ENCODE measurements at regions not wholly inside any gene's neighbourhood (a gene's known extent, or its start where the extent isn't known, plus 50 kb on each side); places are given as distances from the start of the nearest gene placed in this dataset.

DNA sequence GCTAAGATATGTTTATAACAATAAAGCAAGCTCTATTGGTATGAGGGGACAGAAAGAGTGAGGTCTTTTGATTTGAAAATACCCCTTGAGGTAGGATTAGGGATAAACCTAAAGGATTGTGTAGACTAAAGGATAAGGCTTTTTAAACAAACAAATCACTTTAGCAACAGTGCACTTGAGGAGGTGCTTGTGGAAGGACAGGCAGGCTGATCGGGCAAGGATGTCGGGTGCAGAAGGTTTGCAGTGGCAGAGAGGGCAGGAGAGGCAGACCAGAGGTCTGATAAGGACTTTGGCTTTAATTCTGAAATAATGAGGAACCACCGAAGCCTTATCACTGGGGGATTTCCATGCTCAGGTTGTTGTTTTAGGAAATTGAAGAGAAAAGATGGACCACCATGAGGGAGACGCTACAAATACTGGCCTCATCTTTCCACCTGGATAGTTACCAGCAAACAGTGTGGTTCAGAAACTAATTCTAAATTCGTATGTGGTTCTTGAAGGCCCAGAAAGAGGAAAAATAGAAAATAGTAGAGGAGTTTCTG lies 119.5 kb upstream of the KLF6 start:
- Mint-ChIP-seq H3K36me3 (ENCODE audit: low read depth) (no peaks in the 10 kb centered on the region), H3K27ac (peak overlapping the region; percentile 18), H3K4me3 (no peak overlapping the region), H3K4me1 (ENCODE audit: low read depth) (peaks cover 26% of the 10 kb centered on the region), H3K27me3 (peaks cover 3% of the 10 kb centered on the region), H3K9me3 (no peaks in the 10 kb centered on the region)
- intact Hi-C loops (cut with micrococcal nuclease) = no loop called here

DNA sequence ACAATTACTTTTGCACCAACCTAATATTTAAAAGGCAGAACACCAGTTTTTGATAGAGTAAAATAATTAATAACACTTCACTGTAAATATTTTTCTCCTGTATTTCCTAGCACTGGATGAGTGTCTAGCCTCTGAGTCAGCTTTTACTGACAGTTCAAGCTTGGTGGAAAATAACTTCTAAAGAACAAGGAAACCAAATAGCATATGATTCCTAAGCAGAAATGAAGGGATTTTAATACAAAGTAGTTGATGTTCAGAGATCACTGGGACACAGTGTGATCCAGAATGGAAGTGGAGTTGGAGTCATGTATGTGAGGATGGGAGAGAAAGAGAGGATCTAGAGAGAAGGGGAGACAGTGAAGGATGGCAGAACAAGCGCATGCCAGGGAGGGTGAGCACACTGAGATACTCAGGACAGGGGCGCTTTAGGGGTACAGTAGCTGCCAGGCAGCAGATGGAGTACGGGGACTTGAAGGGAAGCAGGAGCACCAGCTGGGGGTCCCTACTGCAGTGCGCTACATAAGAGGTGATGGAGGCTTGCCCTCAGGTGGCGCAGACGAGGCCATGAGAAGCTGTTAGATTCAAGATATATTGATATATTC lies 117.9 kb upstream of the KLF6 start:
- no peaks in the 10 kb centered on the region for H3K27me3 Mint-ChIP-seq

DNA sequence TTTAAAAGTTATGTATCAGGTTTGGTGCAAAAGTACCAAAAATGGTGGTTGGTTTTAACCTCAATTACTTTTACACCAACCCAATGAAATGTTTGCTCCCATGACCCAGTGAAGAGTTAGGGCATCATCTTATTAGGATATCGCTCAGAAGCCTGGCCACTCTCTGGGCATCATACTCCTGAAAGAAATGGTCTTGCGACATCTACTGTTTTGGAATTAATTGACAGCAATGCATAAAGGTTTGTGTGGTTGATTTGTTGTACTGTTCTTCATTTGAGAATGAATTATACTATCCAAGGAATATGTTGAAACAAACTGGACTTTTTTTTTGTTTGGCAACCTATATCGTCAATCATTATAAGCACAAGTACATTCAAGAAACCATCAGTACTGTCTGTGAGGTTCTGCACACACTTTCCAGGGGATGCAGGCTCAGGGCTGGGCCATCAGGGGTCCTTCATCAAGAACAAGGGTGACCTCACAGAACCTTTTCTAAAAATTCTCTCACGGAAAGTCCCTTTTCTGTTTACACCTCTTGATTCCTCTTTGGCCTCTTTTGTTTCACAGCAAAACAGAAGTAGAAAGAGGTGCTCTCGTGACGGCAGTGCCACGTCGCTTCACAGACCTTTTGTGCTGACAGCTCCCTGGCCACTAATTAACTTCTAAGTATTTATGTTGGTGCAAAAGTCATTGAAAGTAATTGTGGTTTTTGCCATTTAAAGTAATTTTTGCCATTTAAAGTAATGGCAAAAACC lies 117.2 kb upstream of the KLF6 start:
- Mint-ChIP-seq H3K27ac (peak overlapping the region; percentile 55), H3K9me3 (no peaks in the 10 kb centered on the region), H3K4me3 (no peak overlapping the region), H3K36me3 (ENCODE audit: low read depth) (no peaks in the 10 kb centered on the region), H3K4me1 (ENCODE audit: low read depth) (peaks cover 31% of the 10 kb centered on the region), H3K27me3 (no peaks in the 10 kb centered on the region)
- intact Hi-C loops (cut with micrococcal nuclease) = no loop called here

More for the DNA sequence above, 117.9 kb upstream of the KLF6 start:
- H3K4me1 Mint-ChIP-seq (ENCODE audit: low read depth) = peaks cover 31% of the 10 kb centered on the region
- H3K36me3 Mint-ChIP-seq (ENCODE audit: low read depth) = no peaks in the 10 kb centered on the region
- intact Hi-C loops (cut with micrococcal nuclease) = no loop called here
- no peaks in the 10 kb centered on the region for H3K9me3 Mint-ChIP-seq
- peak overlapping the region; percentile 55 for H3K27ac Mint-ChIP-seq
- H3K4me3 Mint-ChIP-seq = no peak overlapping the region

DNA sequence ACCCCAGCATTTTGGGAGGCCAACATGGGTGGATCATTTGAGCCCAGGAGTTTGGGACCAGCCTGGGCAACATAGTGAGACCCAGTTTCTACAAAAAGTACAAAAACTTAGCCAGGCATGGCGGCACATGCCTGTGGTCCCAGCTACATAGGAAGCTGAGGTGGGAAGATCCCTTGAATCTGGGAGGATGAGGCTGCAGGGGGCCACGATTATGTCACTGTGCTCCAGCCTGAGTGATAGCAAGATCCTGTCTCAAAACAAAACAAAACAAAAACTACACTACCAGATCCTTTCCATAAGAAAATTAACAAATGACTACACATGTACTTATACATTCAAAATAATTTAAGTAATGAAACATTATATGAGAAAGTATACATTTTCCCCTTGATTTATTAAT lies 116.4 kb upstream of the KLF6 start:
- intact Hi-C loops (cut with micrococcal nuclease) = no loop called here

DNA sequence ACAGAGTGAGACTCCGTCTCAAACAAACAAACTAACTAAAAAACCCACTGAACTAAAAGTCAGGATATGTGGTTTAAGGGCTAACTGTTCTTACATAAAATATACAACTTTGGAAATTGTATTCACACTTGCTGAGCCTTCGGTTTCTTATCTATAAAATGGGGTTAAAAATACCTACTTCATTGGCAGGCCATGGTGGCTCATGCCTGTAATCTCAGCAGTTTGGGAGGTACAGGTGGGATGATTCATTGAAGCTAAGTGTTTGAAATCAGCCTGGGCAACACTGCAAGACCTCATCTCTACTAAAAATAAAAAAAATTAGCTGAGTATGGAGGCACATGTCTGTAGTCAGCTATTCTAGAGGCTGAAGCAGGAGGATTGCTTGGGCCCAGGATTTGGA lies 115.4 kb upstream of the KLF6 start:
- H3K4me1 Mint-ChIP-seq (ENCODE audit: low read depth) = peaks cover 45% of the 10 kb centered on the region
- no peaks in the 10 kb centered on the region for H3K36me3 Mint-ChIP-seq (ENCODE audit: low read depth)
- H3K9me3 Mint-ChIP-seq = no peaks in the 10 kb centered on the region
- H3K27ac Mint-ChIP-seq = no peak overlapping the region
- intact Hi-C loops (cut with micrococcal nuclease) = no loop called here
- no peaks in the 10 kb centered on the region for H3K27me3 Mint-ChIP-seq
- no peak overlapping the region for H3K4me3 Mint-ChIP-seq

More for the DNA sequence above, 116.4 kb upstream of the KLF6 start:
- Mint-ChIP-seq H3K4me3 (no peak overlapping the region), H3K9me3 (no peaks in the 10 kb centered on the region), H3K4me1 (ENCODE audit: low read depth) (peaks cover 39% of the 10 kb centered on the region), H3K27ac (peak overlapping the region; percentile 43), H3K27me3 (no peaks in the 10 kb centered on the region), H3K36me3 (ENCODE audit: low read depth) (no peaks in the 10 kb centered on the region)

- Mint-ChIP-seq H3K4me1 (ENCODE audit: low read depth) (peaks cover 48% of the 10 kb centered on the region), H3K27me3 (no peaks in the 10 kb centered on the region), H3K4me3 (no peak overlapping the region), H3K36me3 (ENCODE audit: low read depth) (no peaks in the 10 kb centered on the region), H3K27ac (no peak overlapping the region), H3K9me3 (no peaks in the 10 kb centered on the region)
- intact Hi-C loops (cut with micrococcal nuclease) = no loop called here
These were observed 113.8 kb upstream of the KLF6 start for GRCh38 chr10:3898821-3899220.

DNA sequence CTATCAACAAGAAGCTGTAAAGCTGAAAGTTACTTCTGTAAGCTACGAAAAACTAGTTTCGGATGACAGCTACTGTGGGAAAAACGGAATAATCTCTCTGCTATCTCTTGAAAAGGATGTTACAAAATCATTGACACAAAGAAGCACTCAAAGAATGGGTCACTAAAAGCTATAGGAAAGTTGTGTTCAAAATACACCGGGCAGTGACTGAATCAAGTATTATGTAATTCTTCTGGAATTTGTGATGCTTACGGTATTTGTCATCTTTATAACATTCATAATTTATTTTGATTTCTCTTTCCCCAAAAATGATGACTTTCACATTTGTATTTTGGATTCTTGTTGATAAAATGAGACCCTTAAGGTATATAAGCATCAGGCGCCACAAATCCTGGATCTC lies 112.1 kb upstream of the KLF6 start:
- no peaks in the 10 kb centered on the region for H3K36me3 Mint-ChIP-seq (ENCODE audit: low read depth)
- H3K27ac Mint-ChIP-seq = no peak overlapping the region
- no peak overlapping the region for H3K4me3 Mint-ChIP-seq
- peaks cover 48% of the 10 kb centered on the region for H3K4me1 Mint-ChIP-seq (ENCODE audit: low read depth)
- no peaks in the 10 kb centered on the region for H3K27me3 Mint-ChIP-seq
- no peaks in the 10 kb centered on the region for H3K9me3 Mint-ChIP-seq
- intact Hi-C loops (cut with micrococcal nuclease) = no loop called here

DNA sequence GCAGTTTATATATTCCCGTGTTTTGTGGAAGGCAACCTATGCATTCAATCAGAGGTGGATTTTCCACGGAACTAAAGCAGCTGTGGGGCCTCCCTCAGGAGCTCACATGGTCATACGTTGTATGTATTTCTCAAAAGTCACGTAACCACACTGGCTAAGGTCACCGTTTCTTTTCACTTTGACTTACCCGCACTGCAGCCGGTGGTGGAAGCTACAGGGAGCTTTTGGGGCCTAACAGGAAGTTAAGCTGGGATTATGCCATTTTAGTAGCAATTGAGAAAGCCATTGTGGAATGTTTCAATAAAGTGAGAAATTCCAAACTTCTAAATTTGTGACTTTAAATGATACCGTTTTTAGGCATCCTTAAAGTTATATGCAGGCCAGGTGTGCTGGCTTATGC lies 111.2 kb upstream of the KLF6 start:
- no peaks in the 10 kb centered on the region for H3K9me3 Mint-ChIP-seq
- H3K4me3 Mint-ChIP-seq = no peak overlapping the region
- intact Hi-C loops (cut with micrococcal nuclease) = no loop called here
- H3K27me3 Mint-ChIP-seq = no peaks in the 10 kb centered on the region
- no peaks in the 10 kb centered on the region for H3K36me3 Mint-ChIP-seq (ENCODE audit: low read depth)
- H3K27ac Mint-ChIP-seq = no peak overlapping the region
- H3K4me1 Mint-ChIP-seq (ENCODE audit: low read depth) = peaks cover 53% of the 10 kb centered on the region

- H3K27ac Mint-ChIP-seq = no peak overlapping the region
- intact Hi-C loops (cut with micrococcal nuclease) = no loop called here
These were observed 110.1 kb upstream of the KLF6 start for GRCh38 chr10:3895045-3895631.

GRCh38 chr10:3893901-3894563 lies 109.0 kb upstream of the KLF6 start:
- Mint-ChIP-seq H3K4me1 (ENCODE audit: low read depth) (peaks cover 53% of the 10 kb centered on the region), H3K4me3 (no peak overlapping the region), H3K9me3 (no peaks in the 10 kb centered on the region), H3K27me3 (no peaks in the 10 kb centered on the region), H3K36me3 (ENCODE audit: low read depth) (no peaks in the 10 kb centered on the region), H3K27ac (peak overlapping the region; percentile 63)
- intact Hi-C loops (cut with micrococcal nuclease) = no loop called here

More at GRCh38 chr10:3895045-3895631, 110.1 kb upstream of the KLF6 start:
- no peaks in the 10 kb centered on the region for H3K9me3 Mint-ChIP-seq
- no peak overlapping the region for H3K4me3 Mint-ChIP-seq
- H3K27me3 Mint-ChIP-seq = no peaks in the 10 kb centered on the region
- no peaks in the 10 kb centered on the region for H3K36me3 Mint-ChIP-seq (ENCODE audit: low read depth)
- peaks cover 53% of the 10 kb centered on the region for H3K4me1 Mint-ChIP-seq (ENCODE audit: low read depth)

DNA sequence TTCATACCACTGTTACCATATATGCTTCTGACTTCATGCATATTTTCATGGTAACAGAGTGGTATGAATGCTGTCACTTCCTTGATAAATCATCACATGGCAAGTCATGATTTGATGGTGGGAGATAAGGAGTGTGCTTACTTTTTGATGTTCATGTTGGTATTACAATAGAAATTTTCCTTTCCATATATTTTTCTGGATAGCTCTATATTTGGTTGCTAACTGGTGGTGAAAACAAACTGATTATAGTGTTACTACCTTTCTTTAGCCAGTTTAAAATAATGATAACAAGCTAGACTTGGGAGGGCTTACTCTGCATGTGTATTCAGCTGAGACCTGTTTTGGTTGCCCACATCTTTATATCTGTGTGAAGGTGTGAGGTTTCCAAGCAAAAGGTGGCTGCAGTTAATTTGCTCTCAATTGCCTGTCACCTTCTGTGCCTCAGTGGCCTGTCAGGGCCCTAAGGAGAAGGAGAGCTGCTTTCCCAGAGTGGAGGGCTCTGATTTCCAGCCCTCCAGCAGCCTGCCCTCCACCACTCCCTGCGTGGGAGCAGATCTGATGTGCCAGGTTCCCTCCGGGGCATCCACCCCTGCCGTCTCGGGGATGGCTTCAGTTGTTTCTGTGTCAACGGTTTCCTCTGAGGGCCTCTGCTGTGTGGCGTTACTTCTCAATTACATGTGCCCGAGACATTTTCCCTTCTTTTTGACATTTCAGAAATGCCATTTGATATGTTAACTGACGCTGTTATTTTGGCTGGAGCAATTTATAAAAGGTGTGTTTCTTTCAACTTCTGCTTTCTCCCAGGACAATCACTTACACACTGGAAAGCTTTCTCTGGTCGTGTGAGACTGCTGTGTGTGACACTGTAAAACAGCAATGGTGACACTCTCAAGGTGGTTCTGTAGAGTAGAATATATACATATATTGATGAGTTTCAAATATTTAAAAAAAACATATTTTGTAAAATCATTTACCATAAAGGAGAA lies 107.7 kb upstream of the KLF6 start:
- H3K4me1 Mint-ChIP-seq (ENCODE audit: low read depth) = peaks cover 56% of the 10 kb centered on the region
- H3K27ac Mint-ChIP-seq = peak overlapping the region; percentile 66
- H3K4me3 Mint-ChIP-seq = peak overlapping the region; percentile 17
- H3K9me3 Mint-ChIP-seq = no peaks in the 10 kb centered on the region
- H3K36me3 Mint-ChIP-seq (ENCODE audit: low read depth) = no peaks in the 10 kb centered on the region
- intact Hi-C loops (cut with micrococcal nuclease) = no loop called here
- no peaks in the 10 kb centered on the region for H3K27me3 Mint-ChIP-seq

DNA sequence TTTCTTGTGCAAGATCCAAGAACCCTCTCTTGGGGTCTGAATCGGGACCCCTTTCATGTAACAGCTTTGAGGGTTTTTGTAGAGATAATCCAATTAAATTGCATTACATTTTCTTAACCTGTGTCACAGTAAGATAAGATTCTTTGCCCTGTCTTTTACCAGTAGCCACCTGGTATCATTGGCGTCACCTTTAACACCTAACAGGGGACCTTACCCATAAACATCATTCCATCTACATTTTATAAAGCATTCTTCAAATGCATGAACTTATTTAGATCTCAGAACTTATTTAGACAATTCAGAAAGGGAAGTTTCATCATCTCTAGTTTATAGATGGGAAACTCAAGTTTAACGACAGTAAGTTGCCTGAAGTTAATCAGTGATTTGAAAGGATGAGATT lies 106.4 kb upstream of the KLF6 start:
- peak overlapping the region; percentile 40 for H3K27ac Mint-ChIP-seq

More for the DNA sequence above, 106.4 kb upstream of the KLF6 start:
- Mint-ChIP-seq H3K27me3 (no peaks in the 10 kb centered on the region), H3K4me3 (no peak overlapping the region), H3K4me1 (ENCODE audit: low read depth) (peaks cover 60% of the 10 kb centered on the region), H3K9me3 (no peaks in the 10 kb centered on the region), H3K36me3 (ENCODE audit: low read depth) (no peaks in the 10 kb centered on the region)
- intact Hi-C loops (cut with micrococcal nuclease) = no loop called here
